B cell (primary cell): ENCODE measurements at regions not wholly inside any gene's neighbourhood (a gene's known extent, or its start where the extent isn't known, plus 50 kb on each side); places are given as distances from the start of the nearest gene placed in this dataset.

Experiments
- ATAC-seq: fragments of 200-7000 bp; cut with Tn5 transposase; one replicate; pipeline ENCODE4 v1.10.0; 2021; ENCODE audit warnings: low read depth, mild to moderate bottlenecking, moderate number of reproducible peaks, moderate library complexity
- CTCF ChIA-PET: fragments of 350-600 bp; sonication (Branson Sonifier 250); formaldehyde crosslinking; loops from one replicate; lab custom pipeline; 2021; ENCODE audit warnings: antibody characterized with exemption, inconsistent platforms; lab: Charles Lee
- POLR2A ChIA-PET: fragments of 350-600 bp; sonication (Branson Sonifier 250); formaldehyde crosslinking; loops from one replicate; lab custom pipeline; 2021; ENCODE audit warnings: antibody characterized with exemption; lab: Charles Lee
- DNase-seq: peaks from one replicate; pipeline ENCODE4 v3.0.0; 2013
- H2AFZ ChIP-seq: 2 replicates; pipeline ENCODE4 v1.6.1; 2012; ENCODE audit warnings: mild to moderate bottlenecking, low read depth, low read length; ENCODE audit not compliant: insufficient read depth, poor library complexity, severe bottlenecking
- H3K27ac ChIP-seq, 2 donors: 1 replicate in 1 of 2; 2 replicates in 1 of 2; pipeline ENCODE4 v1.5.1; 2012 to 2013; ENCODE audit warnings: low read length in 2 of 2, mild to moderate bottlenecking in 2 of 2, moderate library complexity in 1 of 2
- H3K27me3 ChIP-seq, 4 experiments: fragments of 200-600 bp in 1 of 4; sonication (generic) in 1 of 4; replicated peaks in 1 of 4; 1 replicate in 2 of 4; 2 replicates in 2 of 4; pipeline versions ENCODE4 v1.6.1 to v1.7.0; 2013 to 2016; ENCODE audit warnings: low read length in 3 of 4, mild to moderate bottlenecking in 2 of 4, mixed read lengths in 1 of 4, moderate library complexity in 1 of 4; ENCODE audit not compliant: insufficient read depth in 4 of 4, control insufficient read depth in 3 of 4; ENCODE audit errors: control extremely low read depth in 1 of 4
- H3K36me3 ChIP-seq, 2 experiments: replicated peaks in 1 of 2; 1 replicate in 1 of 2; 2 replicates in 1 of 2; pipeline versions ENCODE4 v1.6.1 to v1.7.1; 2013; ENCODE audit warnings: low read length in 1 of 2; ENCODE audit not compliant: insufficient read depth in 2 of 2, control insufficient read depth in 1 of 2; ENCODE audit errors: control extremely low read depth in 1 of 2, extremely low read depth in 1 of 2
- H3K4me1 ChIP-seq, 2 donors: fragments of 200-600 bp in 1 of 2; sonication (generic) in 1 of 2; 1 replicate in 1 of 2; 2 replicates in 1 of 2; pipeline versions ENCODE4 v1.5.1 to v1.6.1; 2013 to 2017; ENCODE audit warnings: low read length in 2 of 2; ENCODE audit not compliant: control insufficient read depth in 2 of 2, insufficient read depth in 2 of 2
- H3K4me2 ChIP-seq: replicated peaks from 2 replicates; pipeline ENCODE3; 2012; ENCODE audit warnings: mild to moderate bottlenecking, low read depth, low read length; ENCODE audit not compliant: poor library complexity, severe bottlenecking
- H3K4me3 ChIP-seq, 5 experiments: fragments of 200-600 bp in 1 of 5; sonication (generic) in 1 of 5; 1 replicate in 3 of 5; 2 replicates in 2 of 5; pipeline versions ENCODE4 v1.5.1 to v1.7.0; 2011 to 2016; ENCODE audit warnings: low read length in 4 of 5, mild to moderate bottlenecking in 4 of 5, low read depth in 2 of 5, control low read depth in 1 of 5, moderate library complexity in 1 of 5; ENCODE audit not compliant: insufficient read depth in 1 of 5; ENCODE audit errors: control extremely low read depth in 1 of 5, extremely low read depth in 1 of 5
- H3K79me2 ChIP-seq: fragments of 200-600 bp; sonication (generic); one replicate; pipeline ENCODE4 v1.6.0; 2016; ENCODE audit warnings: low read length; ENCODE audit not compliant: control insufficient read depth, insufficient read depth
- H3K9ac ChIP-seq: fragments of 200-600 bp; sonication (generic); 2 replicates; pipeline ENCODE4 v1.6.1; 2017; ENCODE audit warnings: mild to moderate bottlenecking, low read length, moderate library complexity
- H3K9me3 ChIP-seq, 3 donors: one replicate each; pipeline versions ENCODE4 v1.6.1 to v1.7.1; 2013; ENCODE audit warnings: low read length in 2 of 3; ENCODE audit not compliant: control insufficient read depth in 2 of 3, insufficient read depth in 1 of 3; ENCODE audit errors: control extremely low read depth in 1 of 3
- H4K20me1 ChIP-seq: 2 replicates; pipeline ENCODE4 v1.6.0; 2012; ENCODE audit warnings: mild to moderate bottlenecking, low read length; ENCODE audit not compliant: insufficient read depth, control insufficient read depth, poor library complexity, severe bottlenecking
- H3K27ac Mint-ChIP-seq: one replicate; pipeline ENCODE4 v1.8.0; 2021; ENCODE audit warnings: mixed read lengths
- H3K27me3 Mint-ChIP-seq: one replicate; pipeline ENCODE4 v1.8.0; 2021; ENCODE audit warnings: mixed read lengths
- H3K4me1 Mint-ChIP-seq: one replicate; pipeline ENCODE4 v1.8.0; 2021; ENCODE audit warnings: mixed read lengths
- H3K4me3 Mint-ChIP-seq: one replicate; pipeline ENCODE4 v1.8.0; 2021; ENCODE audit warnings: mixed read lengths
- H3K9me3 Mint-ChIP-seq: one replicate; pipeline ENCODE4 v1.8.0; 2022; ENCODE audit warnings: mixed read lengths; ENCODE audit not compliant: insufficient read depth
- EZH2 ChIP-seq: IDR thresholded peaks from 2 replicates; pipeline ENCODE4 v1.6.1; 2012; ENCODE audit warnings: borderline replicate concordance, low read depth, mild to moderate bottlenecking, moderate library complexity, low read length; ENCODE audit not compliant: insufficient read depth, poor library complexity, severe bottlenecking
- WGBS: methylation state at CpG from one replicate; pipeline ENCODE4 v1.1.5; 2013; ENCODE audit warnings: missing lambda C conversion rate; ENCODE audit not compliant: insufficient coverage; 5-methylcytosine and 5-hydroxymethylcytosine counted together
- intact Hi-C: fragments of 100-400 bp; cut with micrococcal nuclease; formaldehyde crosslinking; loops from one replicate; pipeline ENCODE4 v1.10.0; 2022
- TF ChIP-seq, protein P1 (sequence below): fragments of 200-600 bp; IDR thresholded peaks from one replicate; pipeline ENCODE4 v1.8.0; 2022; ENCODE audit warnings: antibody characterized with exemption, mild to moderate bottlenecking

DNA sequence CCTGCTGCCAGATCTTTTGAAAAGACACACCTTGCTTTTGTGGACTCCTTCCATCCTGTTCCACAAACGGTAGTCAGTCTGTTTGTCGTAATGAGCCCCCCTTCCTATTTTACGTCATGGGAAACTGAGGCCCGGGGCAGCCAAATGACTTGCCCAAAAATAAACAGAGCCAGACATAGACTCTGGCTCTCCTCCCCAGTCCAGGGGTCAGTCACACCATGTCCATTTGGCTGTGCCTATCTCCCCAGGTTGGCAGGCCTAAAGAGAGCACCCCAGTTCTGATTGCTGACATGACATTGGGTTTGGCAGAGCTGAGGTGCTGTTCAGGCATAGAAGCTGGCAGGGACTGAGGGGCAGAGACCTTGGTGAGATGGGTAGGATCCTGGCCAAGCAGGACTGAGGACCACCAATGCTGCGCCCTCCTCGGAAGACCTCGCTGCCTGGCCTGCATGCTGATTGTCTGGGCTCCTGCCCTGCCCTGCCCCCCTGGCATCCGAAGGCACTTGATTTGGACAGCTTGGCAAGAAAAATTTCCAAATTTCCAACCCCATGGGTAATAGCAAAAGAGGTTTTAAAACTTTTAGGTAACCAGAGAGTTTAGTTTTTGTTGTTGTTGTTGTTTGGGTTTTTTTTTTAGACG, 335.4 kb downstream of the DYSF start:
- H3K4me2 ChIP-seq: no peak overlapping the region
- Mint-ChIP-seq H3K9me3 (no peaks in the 10 kb centered on the region), H3K4me3 (no peak overlapping the region), H3K27ac (no peak overlapping the region), H3K4me1 (no peaks in the 10 kb centered on the region), H3K27me3 (peaks cover 5% of the 10 kb centered on the region)
- POLR2A ChIA-PET: no interaction called here
- no peaks in the 10 kb centered on the region for H3K4me1 ChIP-seq
- DNase-seq (no peak), ATAC-seq (no peak)
- TF ChIP-seq, protein P1, sequence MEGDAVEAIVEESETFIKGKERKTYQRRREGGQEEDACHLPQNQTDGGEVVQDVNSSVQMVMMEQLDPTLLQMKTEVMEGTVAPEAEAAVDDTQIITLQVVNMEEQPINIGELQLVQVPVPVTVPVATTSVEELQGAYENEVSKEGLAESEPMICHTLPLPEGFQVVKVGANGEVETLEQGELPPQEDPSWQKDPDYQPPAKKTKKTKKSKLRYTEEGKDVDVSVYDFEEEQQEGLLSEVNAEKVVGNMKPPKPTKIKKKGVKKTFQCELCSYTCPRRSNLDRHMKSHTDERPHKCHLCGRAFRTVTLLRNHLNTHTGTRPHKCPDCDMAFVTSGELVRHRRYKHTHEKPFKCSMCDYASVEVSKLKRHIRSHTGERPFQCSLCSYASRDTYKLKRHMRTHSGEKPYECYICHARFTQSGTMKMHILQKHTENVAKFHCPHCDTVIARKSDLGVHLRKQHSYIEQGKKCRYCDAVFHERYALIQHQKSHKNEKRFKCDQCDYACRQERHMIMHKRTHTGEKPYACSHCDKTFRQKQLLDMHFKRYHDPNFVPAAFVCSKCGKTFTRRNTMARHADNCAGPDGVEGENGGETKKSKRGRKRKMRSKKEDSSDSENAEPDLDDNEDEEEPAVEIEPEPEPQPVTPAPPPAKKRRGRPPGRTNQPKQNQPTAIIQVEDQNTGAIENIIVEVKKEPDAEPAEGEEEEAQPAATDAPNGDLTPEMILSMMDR: no peak
- TF ChIP-seq EZH2: no peak
- H3K9ac ChIP-seq: no peak overlapping the region
- CTCF ChIA-PET: no interaction called here
- H3K36me3 ChIP-seq: no peaks in the 10 kb centered on the region
- no peaks in the 10 kb centered on the region for H3K79me2 ChIP-seq
- H3K27ac ChIP-seq: no peak overlapping the region
- H3K4me3 ChIP-seq: no peak overlapping the region
- 92% methylated on average over 6 of the region's 9 CpGs for WGBS
- no peak overlapping the region for H2AFZ ChIP-seq
- H3K27me3 ChIP-seq: peaks cover 0 to 2% (median 0%) of the 10 kb centered on the region in 4 experiments
- intact Hi-C loops: no loop called here
- H3K9me3 ChIP-seq: no peaks in the 10 kb centered on the region
- H4K20me1 ChIP-seq: no peaks in the 10 kb centered on the region

DNA sequence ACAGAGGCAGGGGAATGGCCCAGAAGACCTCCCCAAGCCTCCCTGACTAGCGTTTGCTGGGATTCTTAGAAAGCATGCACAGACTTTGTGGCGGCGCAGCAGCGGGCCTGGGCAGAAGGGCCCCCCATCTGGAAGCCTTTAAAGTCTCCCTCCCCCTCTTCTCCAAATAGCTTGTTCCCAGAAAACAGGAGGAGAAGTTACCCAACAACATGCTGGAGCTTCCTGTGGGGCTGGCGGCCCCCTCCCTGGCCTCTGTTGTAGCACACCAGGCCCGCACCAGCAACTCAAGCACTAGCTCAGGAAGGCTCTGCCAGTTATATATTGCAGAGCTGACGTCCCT, 334.8 kb downstream of the DYSF start:
- no peak for DNase-seq
- CTCF ChIA-PET: no interaction called here

More for the DNA sequence above, 334.8 kb downstream of the DYSF start:
- H3K36me3 ChIP-seq: no peaks in the 10 kb centered on the region
- peaks cover 0 to 2% (median 0%) of the 10 kb centered on the region in 4 experiments for H3K27me3 ChIP-seq
- no peak overlapping the region for H3K27ac ChIP-seq
- no peaks in the 10 kb centered on the region for H3K4me1 ChIP-seq
- ATAC-seq: no peak
- Mint-ChIP-seq H3K27ac (no peak overlapping the region), H3K27me3 (peaks cover 5% of the 10 kb centered on the region), H3K4me1 (no peaks in the 10 kb centered on the region), H3K4me3 (no peak overlapping the region), H3K9me3 (no peaks in the 10 kb centered on the region)
- H3K79me2 ChIP-seq: no peaks in the 10 kb centered on the region
- no peak overlapping the region for H3K4me2 ChIP-seq
- no peak for TF ChIP-seq EZH2
- TF ChIP-seq, protein P1: no peak
- no peaks in the 10 kb centered on the region for H4K20me1 ChIP-seq
- H3K9me3 ChIP-seq: no peaks in the 10 kb centered on the region
- POLR2A ChIA-PET: no interaction called here
- no peak overlapping the region for H3K4me3 ChIP-seq
- WGBS: 79% methylated on average over 7 of the region's 7 CpGs
- intact Hi-C loops: no loop called here
- no peak overlapping the region for H2AFZ ChIP-seq
- no peak overlapping the region for H3K9ac ChIP-seq
